GM23338 (cell line): ENCODE measurements at regions not wholly inside any gene's neighbourhood (a gene's known extent, or its start where the extent isn't known, plus 50 kb on each side); places are given as distances from the start of the nearest gene placed in this dataset.

Experiments
- CREB1 ChIP-seq: fragments of 250-450 bp; sonication (Bioruptor Pico); IDR thresholded peaks from 2 replicates; pipeline ENCODE4 v1.5.0; 2020; ENCODE audit warnings: low read depth, mild to moderate bottlenecking, moderate library complexity
- CTCF ChIP-seq, 2 experiments: fragments of 200-600 bp in 1 of 2; sonication (generic) in 1 of 2; conservative IDR thresholded peaks; 2 replicates each; pipeline versions ENCODE4 v1.5.1 to v1.6.1; 2016 to 2017; ENCODE audit warnings: antibody characterized with exemption in 2 of 2, low read depth in 2 of 2, mild to moderate bottlenecking in 2 of 2, moderate library complexity in 1 of 2
- ETS1 ChIP-seq: IDR thresholded peaks from 2 replicates; pipeline ENCODE4 v1.6.1; 2016; ENCODE audit warnings: antibody characterized with exemption
- EZH2 ChIP-seq: fragments of 200-600 bp; sonication (generic); IDR thresholded peaks from one replicate; pipeline ENCODE4 v1.8.0; 2017; ENCODE audit warnings: antibody characterized with exemption, mild to moderate bottlenecking, low read depth; ENCODE audit not compliant: unreplicated experiment
- EZH2phosphoT487 ChIP-seq: fragments of 200-600 bp; sonication (generic); IDR thresholded peaks from one replicate; pipeline ENCODE4 v1.8.1; 2018; ENCODE audit warnings: antibody characterized with exemption; ENCODE audit not compliant: unreplicated experiment
- JUNB ChIP-seq: IDR thresholded peaks from one replicate; pipeline ENCODE4 v1.6.1; 2016; ENCODE audit warnings: antibody characterized with exemption; ENCODE audit not compliant: unreplicated experiment
- POLR2AphosphoS5 ChIP-seq: IDR thresholded peaks from 2 replicates; pipeline ENCODE4 v1.6.1; 2016; ENCODE audit warnings: antibody characterized with exemption, low read depth
- REST ChIP-seq: IDR thresholded peaks from one replicate; pipeline ENCODE4 v1.6.1; 2018; ENCODE audit warnings: antibody characterized with exemption; ENCODE audit not compliant: unreplicated experiment
- STAT1 ChIP-seq: IDR thresholded peaks from one replicate; pipeline ENCODE4 v1.6.1; 2016; ENCODE audit warnings: antibody characterized with exemption; ENCODE audit not compliant: unreplicated experiment
- ZNF114 ChIP-seq: fragments of 250-450 bp; sonication (Bioruptor Pico); IDR thresholded peaks from 2 replicates; pipeline ENCODE4 v1.5.0; 2020; ENCODE audit warnings: mild to moderate bottlenecking, moderate library complexity
- ZNF331 ChIP-seq: fragments of 250-450 bp; sonication (Bioruptor Pico); IDR thresholded peaks from 2 replicates; pipeline ENCODE4 v1.5.0; 2020; ENCODE audit warnings: low read depth, mild to moderate bottlenecking, moderate library complexity
- ZNF462 ChIP-seq: fragments of 250-450 bp; sonication (Bioruptor Pico); IDR thresholded peaks from 2 replicates; pipeline ENCODE4 v1.5.0; 2020; ENCODE audit warnings: mild to moderate bottlenecking, moderate library complexity

GRCh38 chr3:161848376-161848775, 351.8 kb downstream of the OTOL1 start:
- TF ChIP-seq CTCF (conservative IDR thresholded peaks at IDR 0.05; ENCODE audit: low read depth in 2 of 2) (no peak), STAT1 (no peak), ZNF114 (CRISPR knock-in tag) (no peak), REST (no peak), CREB1 (CRISPR knock-in tag) (no peak), JUNB (no peak), POLR2AphosphoS5 (no peak), ETS1 (no peak), EZH2phosphoT487 (no peak), ZNF462 (CRISPR knock-in tag) (no peak), EZH2 (no peak), ZNF331 (CRISPR knock-in tag) (no peak)
